NB4 (cell line): ENCODE measurements at regions not wholly inside any gene's neighbourhood (a gene's known extent, or its start where the extent isn't known, plus 50 kb on each side); places are given as distances from the start of the nearest gene placed in this dataset.

ENCODE experiments used
- CTCF ChIP-seq: IDR thresholded peaks from one replicate; pipeline ENCODE4 v1.5.1; 2012; ENCODE audit warnings: low read depth, low read length
- MAX ChIP-seq: IDR thresholded peaks from 2 replicates; pipeline ENCODE4 v1.6.1; 2011; ENCODE audit warnings: low read depth, low read length

DNA sequence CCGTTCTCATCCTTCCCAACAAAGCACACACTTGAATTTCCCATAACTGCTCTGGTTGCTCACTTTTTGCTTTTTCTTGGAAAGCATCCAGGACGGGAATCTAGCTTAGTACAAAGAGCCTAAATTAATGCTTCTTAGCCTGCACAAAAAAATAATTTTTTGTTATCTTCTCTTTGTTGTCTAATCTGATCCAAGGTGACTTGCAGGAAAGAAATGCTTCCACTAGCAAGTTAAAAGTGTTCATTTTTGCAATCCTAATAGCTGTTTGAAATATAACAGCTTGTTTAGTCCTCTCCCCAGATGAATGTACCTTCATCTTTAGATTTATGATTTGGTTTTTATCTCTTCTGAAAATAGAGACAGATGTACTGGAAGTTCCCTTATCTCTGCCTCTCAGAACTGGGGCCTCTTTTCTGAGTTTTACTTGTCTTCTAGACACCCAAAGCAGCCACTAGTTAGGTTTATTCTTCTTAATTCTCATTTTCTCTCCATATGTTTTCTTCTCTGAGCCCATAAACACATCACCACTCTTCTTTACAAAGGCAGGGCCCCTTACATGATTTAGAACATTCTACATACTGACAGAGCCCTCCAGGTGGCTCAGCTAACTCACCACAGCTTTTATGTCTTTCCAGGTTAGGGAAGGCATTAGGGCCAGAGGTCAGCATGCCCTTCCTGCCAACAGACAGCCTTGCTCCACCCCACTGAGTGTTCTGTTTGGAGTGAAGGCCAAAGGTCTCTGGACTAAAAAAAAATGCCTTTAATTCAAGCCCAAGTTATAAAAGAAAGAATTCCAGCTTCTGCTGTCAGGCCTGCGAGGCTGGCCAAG is 74.7 kb upstream of the MAP4K3 start:
- TF ChIP-seq MAX (no peak), CTCF (no peak)
